MM.1S (cell line): ENCODE measurements at regions not wholly inside any gene's neighbourhood (a gene's known extent, or its start where the extent isn't known, plus 50 kb on each side); places are given as distances from the start of the nearest gene placed in this dataset.

Experiments used
- DNase-seq: peaks from one replicate; pipeline ENCODE4 v3.0.0-alpha.2; 2015
- H2AFZ ChIP-seq: fragments of 300-600 bp; sonication (generic); 2 replicates; pipeline ENCODE4 v1.6.0; 2016; ENCODE audit warnings: antibody characterized with exemption, low read length
- H3F3A ChIP-seq: fragments of 300-600 bp; sonication (generic); 2 replicates; pipeline ENCODE4 v1.6.1; 2016; ENCODE audit warnings: mild to moderate bottlenecking, antibody characterized with exemption, low read length, moderate library complexity, mixed read lengths; ENCODE audit not compliant: insufficient read depth
- H3K27ac ChIP-seq: fragments of 300-600 bp; sonication (generic); 2 replicates; pipeline ENCODE4 v1.5.1; 2016; ENCODE audit warnings: mild to moderate bottlenecking, low read length
- H3K27me3 ChIP-seq: fragments of 300-600 bp; sonication (generic); replicated peaks from 2 replicates; pipeline ENCODE4 v1.6.0; 2016; ENCODE audit warnings: low read length; ENCODE audit not compliant: insufficient read depth
- H3K36me3 ChIP-seq: fragments of 300-600 bp; sonication (generic); replicated peaks from 2 replicates; pipeline ENCODE4 v1.6.1; 2016; ENCODE audit warnings: mild to moderate bottlenecking, low read length, mixed read lengths; ENCODE audit not compliant: insufficient read depth
- H3K4me1 ChIP-seq: fragments of 300-600 bp; sonication (generic); 2 replicates; pipeline ENCODE4 v1.6.1; 2016; ENCODE audit warnings: low read length, mixed read lengths
- H3K4me2 ChIP-seq: fragments of 300-600 bp; sonication (generic); 2 replicates; pipeline ENCODE4 v1.6.0; 2016; ENCODE audit warnings: low read depth, low read length
- H3K4me3 ChIP-seq: fragments of 300-600 bp; sonication (generic); 2 replicates; pipeline ENCODE4 v1.5.1; 2016; ENCODE audit warnings: low read length, mixed read lengths
- H3K79me2 ChIP-seq: fragments of 300-600 bp; sonication (generic); 2 replicates; pipeline ENCODE4 v1.6.1; 2016; ENCODE audit warnings: mixed run types, low read length, mixed read lengths
- H3K9ac ChIP-seq: fragments of 300-600 bp; sonication (generic); 2 replicates; pipeline ENCODE4 v1.6.1; 2016; ENCODE audit warnings: low read length, mixed read lengths
- H3K9me2 ChIP-seq: fragments of 300-600 bp; sonication (generic); replicated peaks from 2 replicates; pipeline ENCODE4 v1.6.1; 2016; ENCODE audit warnings: mild to moderate bottlenecking, low read length, mixed read lengths; ENCODE audit not compliant: insufficient read depth
- H3K9me3 ChIP-seq: fragments of 300-600 bp; sonication (generic); replicated peaks from 2 replicates; pipeline ENCODE4 v1.6.1; 2016; ENCODE audit warnings: mild to moderate bottlenecking, low read length, mixed read lengths; ENCODE audit not compliant: insufficient read depth
- H4K20me1 ChIP-seq: fragments of 300-600 bp; sonication (generic); 2 replicates; pipeline ENCODE4 v1.6.1; 2016; ENCODE audit warnings: mild to moderate bottlenecking, low read length, moderate library complexity, mixed read lengths; ENCODE audit not compliant: insufficient read depth
- CTCF ChIP-seq: fragments of 300-600 bp; sonication (generic); IDR thresholded peaks from 2 replicates; pipeline ENCODE4 v1.5.1; 2016; ENCODE audit warnings: antibody characterized with exemption, low read length, mixed read lengths
- EZH2 ChIP-seq: fragments of 300-600 bp; sonication (generic); optimal IDR thresholded peaks from 2 replicates; pipeline ENCODE3; 2017; ENCODE audit warnings: low read depth, mild to moderate bottlenecking, antibody characterized with exemption, low read length, mixed read lengths
- EZH2phosphoT487 ChIP-seq: fragments of 300-600 bp; sonication (generic); IDR thresholded peaks from 2 replicates; pipeline ENCODE4 v1.6.1; 2018; ENCODE audit warnings: antibody characterized with exemption, low read length

- no peak for DNase-seq
- H3K9me2 ChIP-seq = no peaks in the 10 kb centered on the region
Observed at GRCh38 chr5:30113542-30113941, 1079.9 kb upstream of the CDH6 start.

GRCh38 chr5:30112867-30113266 lies 1080.6 kb upstream of the CDH6 start:
- Histone ChIP-seq H4K20me1 (no peaks in the 10 kb centered on the region), H3K4me3 (no peak overlapping the region), H3K9ac (no peak overlapping the region), H3F3A (no peaks in the 10 kb centered on the region), H3K9me3 (no peaks in the 10 kb centered on the region), H3K9me2 (no peaks in the 10 kb centered on the region), H3K4me2 (no peak overlapping the region), H3K79me2 (no peaks in the 10 kb centered on the region), H3K27me3 (no peaks in the 10 kb centered on the region), H3K4me1 (no peaks in the 10 kb centered on the region), H3K27ac (no peak overlapping the region), H2AFZ (no peak overlapping the region), H3K36me3 (no peaks in the 10 kb centered on the region)
- TF ChIP-seq EZH2phosphoT487 = no peak
- TF ChIP-seq CTCF = no peak
- TF ChIP-seq EZH2 = no peak
- no peak for DNase-seq

More at GRCh38 chr5:30113542-30113941, 1079.9 kb upstream of the CDH6 start:
- Histone ChIP-seq H3K4me1 (no peaks in the 10 kb centered on the region), H3K9me3 (no peaks in the 10 kb centered on the region), H3K27ac (no peak overlapping the region), H3K27me3 (no peaks in the 10 kb centered on the region), H4K20me1 (no peaks in the 10 kb centered on the region), H2AFZ (no peak overlapping the region), H3K79me2 (no peaks in the 10 kb centered on the region), H3F3A (no peaks in the 10 kb centered on the region), H3K9ac (no peak overlapping the region), H3K4me3 (no peak overlapping the region), H3K36me3 (no peaks in the 10 kb centered on the region), H3K4me2 (no peak overlapping the region)
- TF ChIP-seq EZH2 (no peak), CTCF (no peak), EZH2phosphoT487 (no peak)

DNA sequence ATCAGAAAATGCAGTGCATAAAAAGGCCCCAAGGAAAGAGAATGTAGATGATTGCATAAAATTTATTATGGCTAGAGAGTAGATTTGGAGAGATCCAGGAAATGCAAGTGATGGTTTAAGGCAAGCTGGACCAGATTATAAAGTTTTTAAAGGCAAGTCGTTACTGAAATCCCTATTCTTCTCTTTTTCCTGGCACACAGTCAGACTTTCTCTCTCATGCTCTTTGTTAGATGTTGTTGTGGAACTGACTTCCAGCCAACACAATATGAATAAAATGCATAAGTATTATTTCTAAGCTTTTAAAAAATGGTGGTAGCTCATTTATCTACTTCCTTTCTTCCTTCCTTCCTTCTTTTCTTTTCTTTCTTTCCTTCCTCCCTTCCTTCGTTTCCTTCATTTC lies 1085.4 kb upstream of the CDH6 start:
- no peak overlapping the region for H3K27ac ChIP-seq

More for the DNA sequence above, 1085.4 kb upstream of the CDH6 start:
- no peaks in the 10 kb centered on the region for H4K20me1 ChIP-seq
- no peaks in the 10 kb centered on the region for H3K27me3 ChIP-seq
- H3K9me3 ChIP-seq = no peaks in the 10 kb centered on the region
- no peak overlapping the region for H3K9ac ChIP-seq
- DNase-seq = no peak
- H3K4me3 ChIP-seq = no peak overlapping the region
- H3F3A ChIP-seq = no peaks in the 10 kb centered on the region
- no peak overlapping the region for H2AFZ ChIP-seq
- TF ChIP-seq CTCF (no peak), EZH2phosphoT487 (no peak), EZH2 (no peak)
- H3K79me2 ChIP-seq = no peaks in the 10 kb centered on the region
- H3K36me3 ChIP-seq = no peaks in the 10 kb centered on the region
- no peak overlapping the region for H3K4me2 ChIP-seq
- H3K4me1 ChIP-seq = no peaks in the 10 kb centered on the region
- no peaks in the 10 kb centered on the region for H3K9me2 ChIP-seq
